GM21381 (cell line): ENCODE measurements at regions not wholly inside any gene's neighbourhood (a gene's known extent, or its start where the extent isn't known, plus 50 kb on each side); places are given as distances from the start of the nearest gene placed in this dataset.
"Not testable (repeated sequence)": the region's sequence is repeated elsewhere in the genome, so short reads cannot be mapped to it uniquely, and the experiment has no call there.

Experiments
- ATAC-seq: cut with Tn5 transposase; IDR thresholded peaks from one replicate; pipeline ENCODE4 v1.9.1; 2021; ENCODE audit warnings: mild to moderate bottlenecking, moderate library complexity; ENCODE audit not compliant: unreplicated experiment

- ATAC-seq, result no peak
These were observed 118.9 kb downstream of the GATA3 start for GRCh38 chr10:8173243-8173865.

GRCh38 chr10:8173866-8174243, 119.4 kb downstream of the GATA3 start:
- ATAC-seq, result no peak

- no peak for ATAC-seq
These were observed 120.3 kb downstream of the GATA3 start for GRCh38 chr10:8174762-8175161.

- not testable (repeated sequence) for ATAC-seq
These were observed 123.0 kb downstream of the GATA3 start for GRCh38 chr10:8177526-8177925.

GRCh38 chr10:8179773-8180172, 125.3 kb downstream of the GATA3 start:
- ATAC-seq, result not testable (repeated sequence)

GRCh38 chr10:8180360-8181109, 126.0 kb downstream of the GATA3 start:
- ATAC-seq, result no peak

GRCh38 chr10:8181496-8182157, 127.1 kb downstream of the GATA3 start:
- ATAC-seq, result no peak

- no peak for ATAC-seq
These were observed 128.3 kb downstream of the GATA3 start for GRCh38 chr10:8182806-8183205.

- no peak for ATAC-seq
These were observed 128.8 kb downstream of the GATA3 start for GRCh38 chr10:8183241-8183704.

- ATAC-seq, result no peak
These were observed 132.7 kb downstream of the GATA3 start for GRCh38 chr10:8187171-8187666.

GRCh38 chr10:8189458-8189857, 135.0 kb downstream of the GATA3 start:
- ATAC-seq, result no peak

GRCh38 chr10:8192301-8192700, 137.8 kb downstream of the GATA3 start:
- ATAC-seq, result no peak

- ATAC-seq, result no peak
These were observed 139.1 kb downstream of the GATA3 start for GRCh38 chr10:8193546-8193945.

- ATAC-seq, result no peak
These were observed 139.6 kb downstream of the GATA3 start for GRCh38 chr10:8194050-8194449.

GRCh38 chr10:8206882-8207281, 152.4 kb downstream of the GATA3 start:
- no peak for ATAC-seq

GRCh38 chr10:8211631-8212030, 157.1 kb downstream of the GATA3 start:
- ATAC-seq, result no peak

- ATAC-seq, result no peak
These were observed 159.2 kb downstream of the GATA3 start for GRCh38 chr10:8213735-8214134.

- no peak for ATAC-seq
These were observed 160.1 kb downstream of the GATA3 start for GRCh38 chr10:8214587-8214986.

- no peak for ATAC-seq
These were observed 162.4 kb downstream of the GATA3 start for GRCh38 chr10:8216893-8217292.

- no peak for ATAC-seq
These were observed 167.0 kb downstream of the GATA3 start for GRCh38 chr10:8221451-8221850.

- no peak for ATAC-seq
These were observed 170.1 kb downstream of the GATA3 start for GRCh38 chr10:8224591-8224990.

- no peak for ATAC-seq
These were observed 170.7 kb downstream of the GATA3 start for GRCh38 chr10:8225187-8225586.
